Trophoblast cell (in vitro differentiated cells and primary cell): ENCODE measurements at regions not wholly inside any gene's neighbourhood (a gene's known extent, or its start where the extent isn't known, plus 50 kb on each side); places are given as distances from the start of the nearest gene placed in this dataset.

Experiments used
- DNase-seq, 2 donors: peaks; one replicate each; pipeline ENCODE4 v3.0.0-alpha.2; 2016
- H2AFZ ChIP-seq: 2 replicates; pipeline ENCODE4 v1.6.1; 2013; ENCODE audit warnings: low read length, moderate library complexity, mild to moderate bottlenecking; ENCODE audit not compliant: insufficient read depth, poor library complexity
- H2AK5ac ChIP-seq: 2 replicates; pipeline ENCODE4 v1.6.1; 2013; ENCODE audit warnings: mild to moderate bottlenecking, low read length
- H2BK120ac ChIP-seq: 2 replicates; pipeline ENCODE4 v1.6.1; 2013; ENCODE audit warnings: low read length, mild to moderate bottlenecking, moderate library complexity; ENCODE audit not compliant: insufficient read depth, poor library complexity
- H2BK12ac ChIP-seq: 2 replicates; pipeline ENCODE4 v1.6.1; 2013; ENCODE audit warnings: mild to moderate bottlenecking, low read length, moderate library complexity
- H2BK5ac ChIP-seq: 2 replicates; pipeline ENCODE4 v1.6.1; 2013; ENCODE audit warnings: low read length, low read depth, moderate library complexity, mild to moderate bottlenecking; ENCODE audit not compliant: poor library complexity
- H3K14ac ChIP-seq: 2 replicates; pipeline ENCODE4 v1.6.1; 2013; ENCODE audit warnings: mild to moderate bottlenecking, low read length
- H3K18ac ChIP-seq: 2 replicates; pipeline ENCODE4 v1.6.1; 2013; ENCODE audit warnings: mild to moderate bottlenecking, low read length
- H3K23ac ChIP-seq: 2 replicates; pipeline ENCODE4 v1.6.1; 2013; ENCODE audit warnings: low read length
- H3K27ac ChIP-seq: 2 replicates; pipeline ENCODE4 v1.5.1; 2013; ENCODE audit warnings: low read depth, mild to moderate bottlenecking, inconsistent platforms, low read length, moderate library complexity
- H3K27me3 ChIP-seq: 2 replicates; pipeline ENCODE4 v1.6.1; 2013; ENCODE audit warnings: inconsistent platforms, mild to moderate bottlenecking, low read length, moderate library complexity; ENCODE audit not compliant: insufficient read depth
- H3K36me3 ChIP-seq, 2 experiments: 1 replicate in 1 of 2; 2 replicates in 1 of 2; pipeline ENCODE4 v1.6.1; 2013; ENCODE audit warnings: low read length in 2 of 2, mild to moderate bottlenecking in 2 of 2, moderate library complexity in 1 of 2; ENCODE audit not compliant: insufficient read depth in 2 of 2, control insufficient read depth in 1 of 2
- H3K4ac ChIP-seq: 2 replicates; pipeline ENCODE4 v1.6.1; 2013; ENCODE audit warnings: low read depth, mild to moderate bottlenecking, low read length, moderate library complexity
- H3K4me1 ChIP-seq, 2 experiments: 1 replicate in 1 of 2; 2 replicates in 1 of 2; pipeline ENCODE4 v1.6.1; 2013; ENCODE audit warnings: low read length in 2 of 2, mild to moderate bottlenecking in 2 of 2, moderate library complexity in 1 of 2; ENCODE audit not compliant: insufficient read depth in 2 of 2, control insufficient read depth in 1 of 2
- H3K4me2 ChIP-seq: 2 replicates; pipeline ENCODE4 v1.6.1; 2013; ENCODE audit warnings: inconsistent platforms, mild to moderate bottlenecking, low read length, moderate library complexity
- H3K4me3 ChIP-seq: 2 replicates; pipeline ENCODE4 v1.5.1; 2013; ENCODE audit warnings: mild to moderate bottlenecking, low read depth, low read length, inconsistent platforms
- H3K79me1 ChIP-seq: one replicate; pipeline ENCODE4 v1.6.1; 2013; ENCODE audit warnings: low read length
- H3K79me2 ChIP-seq: 2 replicates; pipeline ENCODE4 v1.6.1; 2013; ENCODE audit warnings: low read length, mild to moderate bottlenecking; ENCODE audit not compliant: control insufficient read depth, insufficient read depth, poor library complexity
- H3K9ac ChIP-seq: 2 replicates; pipeline ENCODE4 v1.6.1; 2013; ENCODE audit warnings: mild to moderate bottlenecking, low read length
- H3K9me3 ChIP-seq: 2 replicates; pipeline ENCODE4 v1.6.1; 2013; ENCODE audit warnings: low read depth, mild to moderate bottlenecking, control low read depth, inconsistent platforms, low read length; ENCODE audit not compliant: insufficient read depth
- H4K12ac ChIP-seq: 2 replicates; pipeline ENCODE4 v1.6.1; 2013; ENCODE audit warnings: low read depth, mild to moderate bottlenecking, low read length, moderate library complexity
- H4K8ac ChIP-seq: 2 replicates; pipeline ENCODE4 v1.6.1; 2013; ENCODE audit warnings: low read depth, mild to moderate bottlenecking, low read length, moderate library complexity
- H4K91ac ChIP-seq: one replicate; pipeline ENCODE4 v1.6.1; 2013; ENCODE audit warnings: low read depth, mild to moderate bottlenecking, low read length, moderate library complexity
- WGBS: extraction: QIAGEN DNeasy Blood & Tissue Kit; methylation state at CpG from one replicate; pipeline ENCODE4 v1.1.7; 2013; ENCODE audit warnings: missing lambda C conversion rate; ENCODE audit not compliant: insufficient read length, insufficient coverage; ENCODE audit errors: extremely low coverage; 5-methylcytosine and 5-hydroxymethylcytosine counted together

GRCh38 chr5:159727167-159727566, 189.1 kb upstream of the ADRA1B start:
- no CpG with 5 or more reads among the region's 1 CpG for WGBS
- Histone ChIP-seq H2AFZ (no peak overlapping the region), H2AK5ac (no peak overlapping the region)

GRCh38 chr5:159730285-159730684, 186.0 kb upstream of the ADRA1B start:
- H3K9me3 ChIP-seq, result no peaks in the 10 kb centered on the region

More at GRCh38 chr5:159727167-159727566, 189.1 kb upstream of the ADRA1B start:
- Histone ChIP-seq H3K4me1 (no peaks in the 10 kb centered on the region), H3K4ac (no peak overlapping the region), H3K79me1 (no peaks in the 10 kb centered on the region), H3K36me3 (no peaks in the 10 kb centered on the region), H4K8ac (no peak overlapping the region), H2BK12ac (no peak overlapping the region), H3K4me3 (no peak overlapping the region), H2BK120ac (no peak overlapping the region), H3K27ac (no peak overlapping the region), H3K23ac (no peak overlapping the region), H3K79me2 (no peaks in the 10 kb centered on the region), H4K12ac (no peak overlapping the region), H3K27me3 (no peaks in the 10 kb centered on the region), H3K18ac (no peak overlapping the region), H3K4me2 (no peak overlapping the region), H2BK5ac (no peak overlapping the region), H4K91ac (no peak overlapping the region), H3K9ac (no peak overlapping the region), H3K14ac (no peak overlapping the region), H3K9me3 (no peaks in the 10 kb centered on the region)
- DNase-seq, result no peak

GRCh38 chr5:159732220-159732619, 184.1 kb upstream of the ADRA1B start:
- no CpG with 5 or more reads among the region's 4 CpGs for WGBS
- Histone ChIP-seq H3K27me3 (no peaks in the 10 kb centered on the region), H3K27ac (no peak overlapping the region), H2BK120ac (no peak overlapping the region), H4K91ac (no peak overlapping the region), H2BK12ac (no peak overlapping the region), H3K9me3 (no peaks in the 10 kb centered on the region), H2AK5ac (no peak overlapping the region), H3K36me3 (no peaks in the 10 kb centered on the region), H3K4me2 (no peak overlapping the region), H3K4me3 (no peak overlapping the region), H3K14ac (no peak overlapping the region), H3K23ac (no peak overlapping the region), H4K12ac (no peak overlapping the region), H4K8ac (no peak overlapping the region), H2AFZ (no peak overlapping the region), H3K4ac (no peak overlapping the region), H3K4me1 (no peaks in the 10 kb centered on the region), H3K9ac (no peak overlapping the region), H2BK5ac (no peak overlapping the region), H3K79me2 (no peaks in the 10 kb centered on the region), H3K18ac (no peak overlapping the region), H3K79me1 (no peaks in the 10 kb centered on the region)
- DNase-seq, result no peak

More at GRCh38 chr5:159730285-159730684, 186.0 kb upstream of the ADRA1B start:
- no CpG with 5 or more reads among the region's 1 CpG for WGBS
- H4K12ac ChIP-seq, result no peak overlapping the region
- H3K18ac ChIP-seq, result no peak overlapping the region
- no peak overlapping the region for H3K27ac ChIP-seq
- no peak overlapping the region for H4K8ac ChIP-seq
- no peak overlapping the region for H3K4me2 ChIP-seq
- H2AFZ ChIP-seq, result no peak overlapping the region
- peak overlapping the region; percentile 22 for H3K23ac ChIP-seq
- DNase-seq, result no peak
- no peak overlapping the region for H3K9ac ChIP-seq
- H4K91ac ChIP-seq, result no peak overlapping the region
- H3K4me1 ChIP-seq, result no peaks in the 10 kb centered on the region
- no peaks in the 10 kb centered on the region for H3K36me3 ChIP-seq
- no peak overlapping the region for H2BK12ac ChIP-seq
- no peak overlapping the region for H3K4ac ChIP-seq
- H3K79me1 ChIP-seq, result no peaks in the 10 kb centered on the region
- no peak overlapping the region for H3K4me3 ChIP-seq
- H3K14ac ChIP-seq, result no peak overlapping the region
- H2AK5ac ChIP-seq, result no peak overlapping the region
- H3K79me2 ChIP-seq, result no peaks in the 10 kb centered on the region
- H3K27me3 ChIP-seq, result no peaks in the 10 kb centered on the region
- H2BK120ac ChIP-seq, result no peak overlapping the region
- no peak overlapping the region for H2BK5ac ChIP-seq

GRCh38 chr5:159734366-159734765, 181.9 kb upstream of the ADRA1B start:
- H4K91ac ChIP-seq, result no peak overlapping the region
- H2BK5ac ChIP-seq, result no peak overlapping the region
- H4K8ac ChIP-seq, result no peak overlapping the region
- no peak overlapping the region for H2BK120ac ChIP-seq
- H3K36me3 ChIP-seq, result no peaks in the 10 kb centered on the region
- H3K79me1 ChIP-seq, result no peaks in the 10 kb centered on the region
- H2BK12ac ChIP-seq, result no peak overlapping the region
- H3K27ac ChIP-seq, result no peak overlapping the region
- H3K9me3 ChIP-seq, result no peaks in the 10 kb centered on the region
- H3K4me2 ChIP-seq, result no peak overlapping the region
- H3K18ac ChIP-seq, result no peak overlapping the region
- no peak overlapping the region for H3K4me3 ChIP-seq
- no peak overlapping the region for H3K14ac ChIP-seq
- H3K4ac ChIP-seq, result no peak overlapping the region
- H3K4me1 ChIP-seq, result no peaks in the 10 kb centered on the region
- no peak overlapping the region for H4K12ac ChIP-seq
- DNase-seq, result no peak
- no peak overlapping the region for H3K23ac ChIP-seq
- H3K79me2 ChIP-seq, result no peaks in the 10 kb centered on the region
- H3K9ac ChIP-seq, result no peak overlapping the region
- no CpG with 5 or more reads among the region's 2 CpGs for WGBS
- no peak overlapping the region for H2AK5ac ChIP-seq
- H3K27me3 ChIP-seq, result no peaks in the 10 kb centered on the region
- H2AFZ ChIP-seq, result no peak overlapping the region
